ENCODE measurements at regions not wholly inside any gene's neighbourhood (a gene's known extent, or its start where the extent isn't known, plus 50 kb on each side); places are given as distances from the start of the nearest gene placed in this dataset.

DNA sequence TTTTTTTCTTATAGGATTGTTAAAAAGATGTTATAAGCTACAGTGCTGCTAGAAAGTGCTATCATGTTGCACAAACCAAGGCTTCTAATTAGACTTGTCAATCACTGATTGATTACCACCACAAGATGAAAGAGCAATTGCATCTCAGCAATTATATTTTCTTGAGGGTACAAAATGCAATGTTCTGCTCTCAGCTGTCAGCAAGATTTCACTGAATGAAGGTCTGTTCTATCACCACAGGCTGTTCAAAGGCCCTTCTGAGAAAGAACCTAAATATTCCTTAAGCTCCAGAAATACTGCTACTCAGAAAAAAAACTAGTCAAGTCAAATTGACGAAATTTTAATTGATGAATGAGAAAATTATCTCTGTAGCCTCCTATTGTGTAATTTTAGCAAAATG is 301.9 kb upstream of the KYNU start:
- H3K27ac ChIP-seq (ENCODE audit: low read length in 2 of 2): no peak overlapping the region
- no peaks in the 10 kb centered on the region for H3K79me2 ChIP-seq (ENCODE audit: control insufficient read depth, insufficient read depth, low read length)
- H3K4me3 ChIP-seq (ENCODE audit: control extremely low read depth in 1 of 5, extremely low read depth in 1 of 5, insufficient read depth in 1 of 5, low read depth in 2 of 5, low read length in 4 of 5): no peak overlapping the region
- WGBS (ENCODE audit: insufficient coverage): no CpG with 5 or more reads among the region's 1 CpG
- no peaks in the 10 kb centered on the region for H4K20me1 ChIP-seq (ENCODE audit: control insufficient read depth, insufficient read depth, low read length, poor library complexity, severe bottlenecking)
- no peaks in the 10 kb centered on the region for H3K4me1 Mint-ChIP-seq
- H3K4me3 Mint-ChIP-seq: no peak overlapping the region
- no peaks in the 10 kb centered on the region for H3K36me3 ChIP-seq (replicated peaks in 1 of 2; ENCODE audit: control extremely low read depth in 1 of 2, control insufficient read depth in 1 of 2, extremely low read depth in 1 of 2, insufficient read depth in 2 of 2, low read length in 1 of 2)
- peaks cover 14% of the 10 kb centered on the region for H3K27me3 Mint-ChIP-seq
- ChIA-PET CTCF (no interaction called here), POLR2A (no interaction called here)
- ATAC-seq (ENCODE audit: low read depth): no peak
- H3K9me3 Mint-ChIP-seq (ENCODE audit: insufficient read depth): no peaks in the 10 kb centered on the region
- H3K27ac Mint-ChIP-seq: no peak overlapping the region
- no peaks in the 10 kb centered on the region for H3K4me1 ChIP-seq (ENCODE audit: control insufficient read depth in 2 of 2, insufficient read depth in 2 of 2, low read length in 2 of 2)
- H3K4me2 ChIP-seq (replicated peaks; ENCODE audit: low read depth, low read length, poor library complexity, severe bottlenecking): no peak overlapping the region
- H3K9ac ChIP-seq (ENCODE audit: low read length): no peak overlapping the region
- no peak for DNase-seq
- H3K9me3 ChIP-seq (ENCODE audit: control extremely low read depth in 1 of 3, control insufficient read depth in 2 of 3, insufficient read depth in 1 of 3, low read length in 2 of 3): no peaks in the 10 kb centered on the region
- intact Hi-C loops (cut with micrococcal nuclease): no loop called here
- H2AFZ ChIP-seq (ENCODE audit: insufficient read depth, low read depth, low read length, poor library complexity, severe bottlenecking): no peak overlapping the region
- TF ChIP-seq, protein P1, sequence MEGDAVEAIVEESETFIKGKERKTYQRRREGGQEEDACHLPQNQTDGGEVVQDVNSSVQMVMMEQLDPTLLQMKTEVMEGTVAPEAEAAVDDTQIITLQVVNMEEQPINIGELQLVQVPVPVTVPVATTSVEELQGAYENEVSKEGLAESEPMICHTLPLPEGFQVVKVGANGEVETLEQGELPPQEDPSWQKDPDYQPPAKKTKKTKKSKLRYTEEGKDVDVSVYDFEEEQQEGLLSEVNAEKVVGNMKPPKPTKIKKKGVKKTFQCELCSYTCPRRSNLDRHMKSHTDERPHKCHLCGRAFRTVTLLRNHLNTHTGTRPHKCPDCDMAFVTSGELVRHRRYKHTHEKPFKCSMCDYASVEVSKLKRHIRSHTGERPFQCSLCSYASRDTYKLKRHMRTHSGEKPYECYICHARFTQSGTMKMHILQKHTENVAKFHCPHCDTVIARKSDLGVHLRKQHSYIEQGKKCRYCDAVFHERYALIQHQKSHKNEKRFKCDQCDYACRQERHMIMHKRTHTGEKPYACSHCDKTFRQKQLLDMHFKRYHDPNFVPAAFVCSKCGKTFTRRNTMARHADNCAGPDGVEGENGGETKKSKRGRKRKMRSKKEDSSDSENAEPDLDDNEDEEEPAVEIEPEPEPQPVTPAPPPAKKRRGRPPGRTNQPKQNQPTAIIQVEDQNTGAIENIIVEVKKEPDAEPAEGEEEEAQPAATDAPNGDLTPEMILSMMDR (IDR thresholded peaks at IDR 0.05): no peak
- no peak for TF ChIP-seq EZH2 (IDR thresholded peaks at IDR 0.05; ENCODE audit: borderline replicate concordance, insufficient read depth, low read depth, low read length, poor library complexity, severe bottlenecking)
- H3K27me3 ChIP-seq (replicated peaks in 1 of 4; ENCODE audit: control extremely low read depth in 1 of 4, control insufficient read depth in 3 of 4, insufficient read depth in 4 of 4, low read length in 3 of 4): peaks cover 0 to 3% (median 0%) of the 10 kb centered on the region in 4 experiments

DNA sequence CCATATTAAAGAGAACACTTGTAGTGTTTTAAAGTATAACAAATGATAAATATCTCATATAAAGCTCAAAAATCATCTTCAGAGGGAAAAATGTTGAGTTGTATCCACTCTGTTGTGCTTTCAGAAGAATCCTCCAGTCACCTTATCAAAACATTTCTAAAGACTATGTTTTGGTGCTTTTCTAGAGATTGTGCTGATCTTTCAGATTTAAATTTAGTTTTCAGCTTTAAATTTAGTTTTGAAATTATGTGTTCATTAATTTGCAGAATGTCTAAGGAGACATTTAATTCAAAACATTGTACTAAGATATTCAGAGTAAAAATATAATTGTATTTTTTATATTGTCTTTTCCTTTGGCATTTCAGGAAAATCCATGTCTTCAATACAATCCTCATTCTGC is 303.1 kb upstream of the KYNU start:
- no peak overlapping the region for H2AFZ ChIP-seq (ENCODE audit: insufficient read depth, low read depth, low read length, poor library complexity, severe bottlenecking)
- no peak for DNase-seq

More for the DNA sequence above, 303.1 kb upstream of the KYNU start:
- H3K4me3 Mint-ChIP-seq: no peak overlapping the region
- H3K9me3 Mint-ChIP-seq (ENCODE audit: insufficient read depth): no peaks in the 10 kb centered on the region
- Histone ChIP-seq H3K9ac (ENCODE audit: low read length) (no peak overlapping the region), H3K4me3 (ENCODE audit: control extremely low read depth in 1 of 5, extremely low read depth in 1 of 5, insufficient read depth in 1 of 5, low read depth in 2 of 5, low read length in 4 of 5) (no peak overlapping the region), H3K79me2 (ENCODE audit: control insufficient read depth, insufficient read depth, low read length) (no peaks in the 10 kb centered on the region), H3K4me2 (replicated peaks; ENCODE audit: low read depth, low read length, poor library complexity, severe bottlenecking) (no peak overlapping the region), H3K27me3 (replicated peaks in 1 of 4; ENCODE audit: control extremely low read depth in 1 of 4, control insufficient read depth in 3 of 4, insufficient read depth in 4 of 4, low read length in 3 of 4) (peaks cover 0 to 3% (median 0%) of the 10 kb centered on the region in 4 experiments), H3K36me3 (replicated peaks in 1 of 2; ENCODE audit: control extremely low read depth in 1 of 2, control insufficient read depth in 1 of 2, extremely low read depth in 1 of 2, insufficient read depth in 2 of 2, low read length in 1 of 2) (no peaks in the 10 kb centered on the region), H3K4me1 (ENCODE audit: control insufficient read depth in 2 of 2, insufficient read depth in 2 of 2, low read length in 2 of 2) (no peaks in the 10 kb centered on the region), H4K20me1 (ENCODE audit: control insufficient read depth, insufficient read depth, low read length, poor library complexity, severe bottlenecking) (no peaks in the 10 kb centered on the region), H3K9me3 (ENCODE audit: control extremely low read depth in 1 of 3, control insufficient read depth in 2 of 3, insufficient read depth in 1 of 3, low read length in 2 of 3) (no peaks in the 10 kb centered on the region), H3K27ac (ENCODE audit: low read length in 2 of 2) (no peak overlapping the region)
- intact Hi-C loops (cut with micrococcal nuclease): no loop called here
- no peak for ATAC-seq (ENCODE audit: low read depth)
- TF ChIP-seq, protein P1 (IDR thresholded peaks at IDR 0.05): no peak
- no peak for TF ChIP-seq EZH2 (IDR thresholded peaks at IDR 0.05; ENCODE audit: borderline replicate concordance, insufficient read depth, low read depth, low read length, poor library complexity, severe bottlenecking)
- peaks cover 18% of the 10 kb centered on the region for H3K27me3 Mint-ChIP-seq
- ChIA-PET CTCF (no interaction called here), POLR2A (no interaction called here)
- H3K4me1 Mint-ChIP-seq: no peaks in the 10 kb centered on the region
- no peak overlapping the region for H3K27ac Mint-ChIP-seq

Data from B cell (primary cell).